DND-41 (cell line): ENCODE measurements at regions not wholly inside any gene's neighbourhood (a gene's known extent, or its start where the extent isn't known, plus 50 kb on each side); places are given as distances from the start of the nearest gene placed in this dataset.

Experiments
- EZH2 ChIP-seq: IDR thresholded peaks from 3 replicates; pipeline ENCODE4 v1.6.1; 2012; ENCODE audit warnings: borderline replicate concordance, low read depth, mild to moderate bottlenecking, moderate library complexity, low read length, inconsistent platforms; ENCODE audit not compliant: severe bottlenecking
- TF ChIP-seq, protein P1 (sequence below): IDR thresholded peaks from 2 replicates; pipeline ENCODE4 v1.5.1; 2012; ENCODE audit warnings: borderline replicate concordance, low read length, moderate library complexity, mild to moderate bottlenecking; ENCODE audit not compliant: poor library complexity, severe bottlenecking; ENCODE audit errors: extremely low read depth

DNA sequence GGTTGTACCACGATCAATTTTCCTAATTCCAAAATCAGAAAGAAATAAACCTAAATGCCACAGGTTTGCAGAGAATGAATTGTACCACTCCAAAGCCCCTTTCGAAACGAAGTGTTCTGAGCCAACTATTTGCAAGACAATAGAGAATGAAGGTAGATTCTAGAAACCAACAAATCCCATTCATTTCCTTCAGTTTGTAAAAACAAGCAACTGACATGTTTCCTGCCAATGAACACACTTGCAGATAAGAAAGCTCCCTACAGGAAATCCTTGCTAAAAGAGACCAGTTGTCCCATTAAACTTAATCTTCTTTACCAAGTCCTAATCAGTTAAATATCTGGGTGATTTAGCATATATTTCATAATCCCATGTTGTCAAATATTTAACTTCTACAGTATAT is 198.4 kb upstream of the FOXN3 start:
- TF ChIP-seq, protein P1, sequence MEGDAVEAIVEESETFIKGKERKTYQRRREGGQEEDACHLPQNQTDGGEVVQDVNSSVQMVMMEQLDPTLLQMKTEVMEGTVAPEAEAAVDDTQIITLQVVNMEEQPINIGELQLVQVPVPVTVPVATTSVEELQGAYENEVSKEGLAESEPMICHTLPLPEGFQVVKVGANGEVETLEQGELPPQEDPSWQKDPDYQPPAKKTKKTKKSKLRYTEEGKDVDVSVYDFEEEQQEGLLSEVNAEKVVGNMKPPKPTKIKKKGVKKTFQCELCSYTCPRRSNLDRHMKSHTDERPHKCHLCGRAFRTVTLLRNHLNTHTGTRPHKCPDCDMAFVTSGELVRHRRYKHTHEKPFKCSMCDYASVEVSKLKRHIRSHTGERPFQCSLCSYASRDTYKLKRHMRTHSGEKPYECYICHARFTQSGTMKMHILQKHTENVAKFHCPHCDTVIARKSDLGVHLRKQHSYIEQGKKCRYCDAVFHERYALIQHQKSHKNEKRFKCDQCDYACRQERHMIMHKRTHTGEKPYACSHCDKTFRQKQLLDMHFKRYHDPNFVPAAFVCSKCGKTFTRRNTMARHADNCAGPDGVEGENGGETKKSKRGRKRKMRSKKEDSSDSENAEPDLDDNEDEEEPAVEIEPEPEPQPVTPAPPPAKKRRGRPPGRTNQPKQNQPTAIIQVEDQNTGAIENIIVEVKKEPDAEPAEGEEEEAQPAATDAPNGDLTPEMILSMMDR: no peak
- no peak for TF ChIP-seq EZH2
